ENCODE measurements at regions not wholly inside any gene's neighbourhood (a gene's known extent, or its start where the extent isn't known, plus 50 kb on each side); places are given as distances from the start of the nearest gene placed in this dataset.

DNA sequence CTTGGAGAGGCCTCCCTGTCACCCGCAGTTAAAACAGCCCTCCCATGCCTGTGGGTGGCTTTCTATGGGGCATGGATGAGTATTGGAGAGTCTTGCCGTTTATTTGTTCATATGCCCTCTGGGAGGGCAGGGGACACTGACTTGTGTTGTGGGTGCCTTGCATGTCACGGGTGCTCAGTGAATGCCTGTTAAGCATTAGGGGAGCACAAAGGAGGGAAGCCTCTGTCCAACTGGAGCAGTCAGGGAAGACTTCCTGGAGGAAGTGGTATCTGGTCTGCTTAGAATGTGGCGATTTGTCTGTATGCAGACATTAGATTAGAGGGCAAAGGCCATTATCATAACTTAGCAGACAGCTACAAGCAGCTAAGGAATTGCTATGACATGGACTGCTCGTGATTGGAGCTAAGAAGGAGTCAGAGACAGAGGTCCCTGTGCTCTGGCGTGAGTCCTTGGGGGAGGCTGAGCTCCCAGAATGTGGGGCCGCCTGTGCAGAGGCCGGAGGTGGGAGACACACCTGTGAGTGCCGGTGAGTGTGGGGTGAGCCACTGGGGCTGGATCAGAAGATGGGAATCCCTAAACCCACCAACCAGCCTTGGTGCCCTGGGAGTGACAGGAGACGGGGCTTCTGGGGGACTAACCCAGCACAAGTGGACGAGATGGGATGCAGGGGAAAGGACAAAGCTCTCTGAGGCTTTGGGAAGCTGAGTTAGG is 286.1 kb downstream of the SEC14L1 start (continued):
- TF ChIP-seq CBX3 (IDR thresholded peaks at IDR 0.05; ENCODE audit: borderline replicate concordance in 1 of 2, low read length in 2 of 2): 0 out of 3 replicates have a peak, but pooled peaks of 1 of the 2 experiments have one; percentile 24
- TF ChIP-seq TAF7 (tag; IDR thresholded peaks at IDR 0.05): no peak
- TF ChIP-seq ZNF253 (CRISPR knock-in tag; conservative IDR thresholded peaks at IDR 0.05): no peak
- no peak for TF ChIP-seq RREB1 (CRISPR knock-in tag; IDR thresholded peaks at IDR 0.05)
- peak; percentile 74 for TF ChIP-seq HDAC2 (IDR thresholded peaks at IDR 0.05)
- peak; percentile 15; the same call in 1 of the 2 replicates for TF ChIP-seq JUND (IDR thresholded peaks at IDR 0.05; ENCODE audit: borderline replicate concordance, low read depth, low read length)
- no peak; the same call in 2 of the 3 replicates for TF ChIP-seq JUND (tag; IDR thresholded peaks at IDR 0.05; ENCODE audit: borderline replicate concordance, low read depth, low read length)
- no peak for TF ChIP-seq GTF2F1 (IDR thresholded peaks at IDR 0.05; ENCODE audit: low read depth, low read length)
- TF ChIP-seq, protein P1, sequence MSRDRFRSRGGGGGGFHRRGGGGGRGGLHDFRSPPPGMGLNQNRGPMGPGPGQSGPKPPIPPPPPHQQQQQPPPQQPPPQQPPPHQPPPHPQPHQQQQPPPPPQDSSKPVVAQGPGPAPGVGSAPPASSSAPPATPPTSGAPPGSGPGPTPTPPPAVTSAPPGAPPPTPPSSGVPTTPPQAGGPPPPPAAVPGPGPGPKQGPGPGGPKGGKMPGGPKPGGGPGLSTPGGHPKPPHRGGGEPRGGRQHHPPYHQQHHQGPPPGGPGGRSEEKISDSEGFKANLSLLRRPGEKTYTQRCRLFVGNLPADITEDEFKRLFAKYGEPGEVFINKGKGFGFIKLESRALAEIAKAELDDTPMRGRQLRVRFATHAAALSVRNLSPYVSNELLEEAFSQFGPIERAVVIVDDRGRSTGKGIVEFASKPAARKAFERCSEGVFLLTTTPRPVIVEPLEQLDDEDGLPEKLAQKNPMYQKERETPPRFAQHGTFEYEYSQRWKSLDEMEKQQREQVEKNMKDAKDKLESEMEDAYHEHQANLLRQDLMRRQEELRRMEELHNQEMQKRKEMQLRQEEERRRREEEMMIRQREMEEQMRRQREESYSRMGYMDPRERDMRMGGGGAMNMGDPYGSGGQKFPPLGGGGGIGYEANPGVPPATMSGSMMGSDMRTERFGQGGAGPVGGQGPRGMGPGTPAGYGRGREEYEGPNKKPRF (IDR thresholded peaks at IDR 0.05; ENCODE audit: low read depth, low read length): no peak
- no peak for TF ChIP-seq CBFB (CRISPR knock-in tag; IDR thresholded peaks at IDR 0.05)
- TF ChIP-seq ZNF766 (CRISPR knock-in tag; conservative IDR thresholded peaks at IDR 0.05): no peak
- TF ChIP-seq POLR2AphosphoS5 (IDR thresholded peaks at IDR 0.05; ENCODE audit: control insufficient read depth, insufficient read depth, low read depth, low read length): 0 out of 2 replicates have a peak, but pooled peaks have one; percentile 27
- peak; percentile 11; the same call in 1 of the 2 replicates for TF ChIP-seq ESRRA (IDR thresholded peaks at IDR 0.05; ENCODE audit: borderline replicate concordance, low read depth)
- no peak for TF ChIP-seq TFAM (CRISPR knock-in tag; conservative IDR thresholded peaks at IDR 0.05)
- TF ChIP-seq TEAD4 (IDR thresholded peaks at IDR 0.05; ENCODE audit: low read length): peak; percentile 82
- no peak for TF ChIP-seq TEAD4 (CRISPR knock-in tag; IDR thresholded peaks at IDR 0.05; ENCODE audit: borderline replicate concordance)
- TF ChIP-seq ZNF583 (CRISPR knock-in tag; IDR thresholded peaks at IDR 0.05): no peak
- TF ChIP-seq BHLHE40 (IDR thresholded peaks at IDR 0.05; ENCODE audit: low read length): no peak
- no peak for TF ChIP-seq ARID2 (IDR thresholded peaks at IDR 0.05)
- no peak for TF ChIP-seq CHD2 (IDR thresholded peaks at IDR 0.05; ENCODE audit: low read depth, low read length)
- TF ChIP-seq EWSR1 (IDR thresholded peaks at IDR 0.05; ENCODE audit: borderline replicate concordance, low read depth, partially characterized antibody): no peak
- 0 out of 2 replicates have a peak, but pooled peaks have one; percentile 57 for TF ChIP-seq PTBP1 (IDR thresholded peaks at IDR 0.05; ENCODE audit: low read depth, low read length)
- TF ChIP-seq CBFA2T3 (IDR thresholded peaks at IDR 0.05): peak; percentile 88
